T-helper 2 cell treated with Interferon-gamma antibody and Interleukin-4, amounts not matched to agents 100 ng/mL and 5 ng/mL, for 36 hours (primary cell): ENCODE measurements at regions not wholly inside any gene's neighbourhood (a gene's known extent, or its start where the extent isn't known, plus 50 kb on each side); places are given as distances from the start of the nearest gene placed in this dataset.

Experiments
- intact Hi-C: fragments of 100-400 bp; cut with micrococcal nuclease; formaldehyde crosslinking; loops from one replicate; pipeline ENCODE4 v1.15.1; 2023

DNA sequence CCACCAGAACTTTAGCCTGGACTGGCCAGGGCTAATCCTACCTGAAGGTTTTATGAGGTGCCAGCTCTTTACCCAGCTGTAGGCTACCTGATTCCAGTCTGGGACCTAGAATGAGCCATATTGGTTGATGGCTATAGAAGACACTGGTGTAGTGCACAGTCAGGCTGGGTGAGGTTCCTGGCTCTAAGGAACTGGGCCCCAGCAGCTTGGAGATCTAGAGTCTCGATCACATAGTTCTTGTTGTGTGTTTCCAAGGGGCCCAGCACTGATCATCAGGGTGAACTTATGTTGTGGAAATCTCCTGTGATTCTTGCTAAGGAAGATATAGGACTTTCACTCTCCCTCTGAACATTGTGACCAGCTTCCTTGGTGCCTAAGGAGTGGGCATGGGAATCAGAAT lies 236.3 kb downstream of the ZNF536 start:
- intact Hi-C loops: no loop called here
